ENCODE measurements at regions not wholly inside any gene's neighbourhood (a gene's known extent, or its start where the extent isn't known, plus 50 kb on each side); places are given as distances from the start of the nearest gene placed in this dataset.

- TF ChIP-seq POLR2A (IDR thresholded peaks at IDR 0.05) (no peak), CTCF (IDR thresholded peaks at IDR 0.05) (no peak)
Measured at GRCh38 chr7:355568-355967, 65.6 kb downstream of the FOXL3 start.
